HG02973 (cell line): ENCODE measurements at regions not wholly inside any gene's neighbourhood (a gene's known extent, or its start where the extent isn't known, plus 50 kb on each side); places are given as distances from the start of the nearest gene placed in this dataset.

Experiments used
- ATAC-seq: cut with Tn5 transposase; IDR thresholded peaks from one replicate; pipeline ENCODE4 v1.9.1; 2021; ENCODE audit warnings: moderate library complexity; ENCODE audit not compliant: unreplicated experiment

- ATAC-seq: no peak
Measured at GRCh38 chr22:48585916-48586798, 1241.5 kb downstream of the BRD1 start.

- no peak for ATAC-seq
Measured at GRCh38 chr22:48584170-48584569, 1243.5 kb downstream of the BRD1 start.

- no peak for ATAC-seq
Measured at GRCh38 chr22:48581796-48582469, 1245.7 kb downstream of the BRD1 start.

- no peak for ATAC-seq
Measured at GRCh38 chr22:48581205-48581766, 1246.4 kb downstream of the BRD1 start.

GRCh38 chr22:48580481-48580970 is 1247.1 kb downstream of the BRD1 start:
- no peak for ATAC-seq

- ATAC-seq: no peak
Measured at GRCh38 chr22:48579928-48580309, 1247.8 kb downstream of the BRD1 start.

- no peak for ATAC-seq
Measured at GRCh38 chr22:48579043-48579927, 1248.4 kb downstream of the BRD1 start.

GRCh38 chr22:48578138-48579042 is 1249.3 kb downstream of the BRD1 start:
- ATAC-seq: no peak

GRCh38 chr22:48577691-48578090 is 1250.0 kb downstream of the BRD1 start:
- no peak for ATAC-seq

GRCh38 chr22:48577014-48577690 is 1250.5 kb downstream of the BRD1 start:
- ATAC-seq: no peak

- ATAC-seq: no peak
Measured at GRCh38 chr22:48576333-48577013, 1251.2 kb downstream of the BRD1 start.

GRCh38 chr22:48575618-48576332 is 1251.9 kb downstream of the BRD1 start:
- no peak for ATAC-seq

GRCh38 chr22:48574776-48575617 is 1252.7 kb downstream of the BRD1 start:
- no peak for ATAC-seq

GRCh38 chr22:48573766-48574165 is 1253.9 kb downstream of the BRD1 start:
- ATAC-seq: no peak

GRCh38 chr22:48572951-48573350 is 1254.7 kb downstream of the BRD1 start:
- no peak for ATAC-seq

GRCh38 chr22:48570912-48571311 is 1256.8 kb downstream of the BRD1 start:
- ATAC-seq: no peak
